Prostate gland (tissue), 2 donors: ENCODE measurements at regions not wholly inside any gene's neighbourhood (a gene's known extent, or its start where the extent isn't known, plus 50 kb on each side); places are given as distances from the start of the nearest gene placed in this dataset.

ENCODE experiments used
- POLR2A ChIP-seq: fragments of 450-650 bp; IDR thresholded peaks from one replicate; pipeline ENCODE4 v1.6.1; 2016; ENCODE audit warnings: antibody characterized with exemption, mild to moderate bottlenecking
- POLR2AphosphoS5 ChIP-seq: sonication (generic); formaldehyde crosslinking; IDR thresholded peaks from one replicate; pipeline ENCODE4 v1.6.1; 2017; ENCODE audit warnings: antibody characterized with exemption
- TF ChIP-seq, protein P1 (sequence below), 4 experiments: fragments of 200-600 bp in 2 of 4; fragments of 450-650 bp in 2 of 4; sonication (generic) in 2 of 4; IDR thresholded peaks; 1 replicate in 3 of 4; 2 replicates in 1 of 4; pipeline ENCODE4 v1.5.1; 2016 to 2019; ENCODE audit warnings: antibody characterized with exemption in 4 of 4, mild to moderate bottlenecking in 2 of 4, moderate library complexity in 2 of 4

- TF ChIP-seq POLR2A: no peak
- TF ChIP-seq, protein P1, sequence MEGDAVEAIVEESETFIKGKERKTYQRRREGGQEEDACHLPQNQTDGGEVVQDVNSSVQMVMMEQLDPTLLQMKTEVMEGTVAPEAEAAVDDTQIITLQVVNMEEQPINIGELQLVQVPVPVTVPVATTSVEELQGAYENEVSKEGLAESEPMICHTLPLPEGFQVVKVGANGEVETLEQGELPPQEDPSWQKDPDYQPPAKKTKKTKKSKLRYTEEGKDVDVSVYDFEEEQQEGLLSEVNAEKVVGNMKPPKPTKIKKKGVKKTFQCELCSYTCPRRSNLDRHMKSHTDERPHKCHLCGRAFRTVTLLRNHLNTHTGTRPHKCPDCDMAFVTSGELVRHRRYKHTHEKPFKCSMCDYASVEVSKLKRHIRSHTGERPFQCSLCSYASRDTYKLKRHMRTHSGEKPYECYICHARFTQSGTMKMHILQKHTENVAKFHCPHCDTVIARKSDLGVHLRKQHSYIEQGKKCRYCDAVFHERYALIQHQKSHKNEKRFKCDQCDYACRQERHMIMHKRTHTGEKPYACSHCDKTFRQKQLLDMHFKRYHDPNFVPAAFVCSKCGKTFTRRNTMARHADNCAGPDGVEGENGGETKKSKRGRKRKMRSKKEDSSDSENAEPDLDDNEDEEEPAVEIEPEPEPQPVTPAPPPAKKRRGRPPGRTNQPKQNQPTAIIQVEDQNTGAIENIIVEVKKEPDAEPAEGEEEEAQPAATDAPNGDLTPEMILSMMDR (IDR thresholded peaks at IDR 0.05): no peak
- no peak for TF ChIP-seq POLR2AphosphoS5
These were observed 433.3 kb upstream of the CHORDC1 start for GRCh38 chr11:90656171-90656570.
